K562 (cell line): ENCODE measurements at regions not wholly inside any gene's neighbourhood (a gene's known extent, or its start where the extent isn't known, plus 50 kb on each side); places are given as distances from the start of the nearest gene placed in this dataset.

Experiments used
- FOXJ2 ChIP-seq: fragments of 200-800 bp; sonication (Bioruptor generic); IDR thresholded peaks from 2 replicates; pipeline ENCODE4 v1.6.1; 2016; ENCODE audit warnings: missing genetic modification characterization, missing compliant biosample characterization
- ZNF146 ChIP-seq: IDR thresholded peaks from one replicate; pipeline ENCODE4 v1.6.1; 2018; ENCODE audit warnings: missing compliant biosample characterization; ENCODE audit not compliant: unreplicated experiment
- ZNF253 ChIP-seq: fragments of 250-450 bp; sonication (Bioruptor Pico); conservative IDR thresholded peaks from 2 replicates; pipeline ENCODE4 v1.6.1; 2021; ENCODE audit warnings: mild to moderate bottlenecking
- TF ChIP-seq, protein P1 (sequence below): sonication (generic); formaldehyde crosslinking; IDR thresholded peaks from 2 replicates; pipeline ENCODE4 v1.8.0; 2023; ENCODE audit warnings: mild to moderate bottlenecking, missing genetic modification reagents
- TF ChIP-seq, protein P2 (sequence below): fragments of 200-800 bp; sonication (Bioruptor generic); IDR thresholded peaks from 2 replicates; pipeline ENCODE4 v1.6.1; 2017; ENCODE audit warnings: missing genetic modification characterization, missing compliant biosample characterization
- TF ChIP-seq, protein P3 (sequence below): fragments of 450-650 bp; IDR thresholded peaks from 2 replicates; pipeline ENCODE4 v1.6.1; 2017; ENCODE audit warnings: antibody characterized with exemption, mild to moderate bottlenecking

DNA sequence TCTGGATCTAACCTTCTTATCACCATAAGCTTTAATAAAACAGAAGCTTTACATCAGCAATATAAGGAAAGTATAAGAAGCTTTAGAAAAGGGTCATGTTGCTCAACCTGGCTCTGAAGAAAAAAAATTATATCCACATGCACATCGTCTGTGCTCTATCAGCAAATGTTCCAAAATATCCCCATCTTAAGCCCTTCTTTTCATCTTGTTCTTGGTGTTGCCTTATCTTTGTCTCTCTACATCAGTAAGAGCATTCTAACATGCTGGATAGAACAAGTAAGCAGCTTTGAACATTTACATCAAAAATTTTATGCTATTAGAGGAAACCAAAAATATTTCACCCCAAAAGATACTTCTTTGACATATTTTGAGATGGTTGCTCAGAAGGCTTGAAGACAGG lies 157.8 kb upstream of the SNX7 start (continued):
- TF ChIP-seq, protein P1, sequence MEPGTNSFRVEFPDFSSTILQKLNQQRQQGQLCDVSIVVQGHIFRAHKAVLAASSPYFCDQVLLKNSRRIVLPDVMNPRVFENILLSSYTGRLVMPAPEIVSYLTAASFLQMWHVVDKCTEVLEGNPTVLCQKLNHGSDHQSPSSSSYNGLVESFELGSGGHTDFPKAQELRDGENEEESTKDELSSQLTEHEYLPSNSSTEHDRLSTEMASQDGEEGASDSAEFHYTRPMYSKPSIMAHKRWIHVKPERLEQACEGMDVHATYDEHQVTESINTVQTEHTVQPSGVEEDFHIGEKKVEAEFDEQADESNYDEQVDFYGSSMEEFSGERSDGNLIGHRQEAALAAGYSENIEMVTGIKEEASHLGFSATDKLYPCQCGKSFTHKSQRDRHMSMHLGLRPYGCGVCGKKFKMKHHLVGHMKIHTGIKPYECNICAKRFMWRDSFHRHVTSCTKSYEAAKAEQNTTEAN (CRISPR knock-in tag), result no peak
- TF ChIP-seq, protein P2, sequence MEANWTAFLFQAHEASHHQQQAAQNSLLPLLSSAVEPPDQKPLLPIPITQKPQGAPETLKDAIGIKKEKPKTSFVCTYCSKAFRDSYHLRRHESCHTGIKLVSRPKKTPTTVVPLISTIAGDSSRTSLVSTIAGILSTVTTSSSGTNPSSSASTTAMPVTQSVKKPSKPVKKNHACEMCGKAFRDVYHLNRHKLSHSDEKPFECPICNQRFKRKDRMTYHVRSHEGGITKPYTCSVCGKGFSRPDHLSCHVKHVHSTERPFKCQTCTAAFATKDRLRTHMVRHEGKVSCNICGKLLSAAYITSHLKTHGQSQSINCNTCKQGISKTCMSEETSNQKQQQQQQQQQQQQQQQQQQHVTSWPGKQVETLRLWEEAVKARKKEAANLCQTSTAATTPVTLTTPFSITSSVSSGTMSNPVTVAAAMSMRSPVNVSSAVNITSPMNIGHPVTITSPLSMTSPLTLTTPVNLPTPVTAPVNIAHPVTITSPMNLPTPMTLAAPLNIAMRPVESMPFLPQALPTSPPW (CRISPR knock-in tag), result no peak
- TF ChIP-seq ZNF253, result no peak
- no peak for TF ChIP-seq FOXJ2 (tag)
- no peak for TF ChIP-seq ZNF146 (CRISPR knock-in tag)
- TF ChIP-seq, protein P3, sequence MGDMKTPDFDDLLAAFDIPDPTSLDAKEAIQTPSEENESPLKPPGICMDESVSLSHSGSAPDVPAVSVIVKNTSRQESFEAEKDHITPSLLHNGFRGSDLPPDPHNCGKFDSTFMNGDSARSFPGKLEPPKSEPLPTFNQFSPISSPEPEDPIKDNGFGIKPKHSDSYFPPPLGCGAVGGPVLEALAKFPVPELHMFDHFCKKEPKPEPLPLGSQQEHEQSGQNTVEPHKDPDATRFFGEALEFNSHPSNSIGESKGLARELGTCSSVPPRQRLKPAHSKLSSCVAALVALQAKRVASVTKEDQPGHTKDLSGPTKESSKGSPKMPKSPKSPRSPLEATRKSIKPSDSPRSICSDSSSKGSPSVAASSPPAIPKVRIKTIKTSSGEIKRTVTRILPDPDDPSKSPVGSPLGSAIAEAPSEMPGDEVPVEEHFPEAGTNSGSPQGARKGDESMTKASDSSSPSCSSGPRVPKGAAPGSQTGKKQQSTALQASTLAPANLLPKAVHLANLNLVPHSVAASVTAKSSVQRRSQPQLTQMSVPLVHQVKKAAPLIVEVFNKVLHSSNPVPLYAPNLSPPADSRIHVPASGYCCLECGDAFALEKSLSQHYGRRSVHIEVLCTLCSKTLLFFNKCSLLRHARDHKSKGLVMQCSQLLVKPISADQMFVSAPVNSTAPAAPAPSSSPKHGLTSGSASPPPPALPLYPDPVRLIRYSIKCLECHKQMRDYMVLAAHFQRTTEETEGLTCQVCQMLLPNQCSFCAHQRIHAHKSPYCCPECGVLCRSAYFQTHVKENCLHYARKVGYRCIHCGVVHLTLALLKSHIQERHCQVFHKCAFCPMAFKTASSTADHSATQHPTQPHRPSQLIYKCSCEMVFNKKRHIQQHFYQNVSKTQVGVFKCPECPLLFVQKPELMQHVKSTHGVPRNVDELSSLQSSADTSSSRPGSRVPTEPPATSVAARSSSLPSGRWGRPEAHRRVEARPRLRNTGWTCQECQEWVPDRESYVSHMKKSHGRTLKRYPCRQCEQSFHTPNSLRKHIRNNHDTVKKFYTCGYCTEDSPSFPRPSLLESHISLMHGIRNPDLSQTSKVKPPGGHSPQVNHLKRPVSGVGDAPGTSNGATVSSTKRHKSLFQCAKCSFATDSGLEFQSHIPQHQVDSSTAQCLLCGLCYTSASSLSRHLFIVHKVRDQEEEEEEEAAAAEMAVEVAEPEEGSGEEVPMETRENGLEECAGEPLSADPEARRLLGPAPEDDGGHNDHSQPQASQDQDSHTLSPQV, result no peak
